ENCODE measurements at regions not wholly inside any gene's neighbourhood (a gene's known extent, or its start where the extent isn't known, plus 50 kb on each side); places are given as distances from the start of the nearest gene placed in this dataset.

- TF ChIP-seq CEBPB (IDR thresholded peaks at IDR 0.05; ENCODE audit: low read depth, low read length) (no peak), BHLHE40 (IDR thresholded peaks at IDR 0.05; ENCODE audit: low read depth, low read length) (no peak), RAD21 (IDR thresholded peaks at IDR 0.05; ENCODE audit: low read length) (no peak), FOS (IDR thresholded peaks at IDR 0.05; ENCODE audit: low read depth, low read length) (no peak), MAFK (IDR thresholded peaks at IDR 0.05; ENCODE audit: low read depth, low read length) (no peak), RCOR1 (IDR thresholded peaks at IDR 0.05; ENCODE audit: insufficient replicate concordance, low read length) (no peak), MAZ (IDR thresholded peaks at IDR 0.05; ENCODE audit: borderline replicate concordance, low read depth, low read length) (no peak), MXI1 (IDR thresholded peaks at IDR 0.05; ENCODE audit: borderline replicate concordance, low read depth, low read length) (no peak)
- TF ChIP-seq, protein P1, sequence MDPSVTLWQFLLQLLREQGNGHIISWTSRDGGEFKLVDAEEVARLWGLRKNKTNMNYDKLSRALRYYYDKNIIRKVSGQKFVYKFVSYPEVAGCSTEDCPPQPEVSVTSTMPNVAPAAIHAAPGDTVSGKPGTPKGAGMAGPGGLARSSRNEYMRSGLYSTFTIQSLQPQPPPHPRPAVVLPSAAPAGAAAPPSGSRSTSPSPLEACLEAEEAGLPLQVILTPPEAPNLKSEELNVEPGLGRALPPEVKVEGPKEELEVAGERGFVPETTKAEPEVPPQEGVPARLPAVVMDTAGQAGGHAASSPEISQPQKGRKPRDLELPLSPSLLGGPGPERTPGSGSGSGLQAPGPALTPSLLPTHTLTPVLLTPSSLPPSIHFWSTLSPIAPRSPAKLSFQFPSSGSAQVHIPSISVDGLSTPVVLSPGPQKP (IDR thresholded peaks at IDR 0.05; ENCODE audit: borderline replicate concordance, low read depth, low read length): no peak
- TF ChIP-seq, protein P2, sequence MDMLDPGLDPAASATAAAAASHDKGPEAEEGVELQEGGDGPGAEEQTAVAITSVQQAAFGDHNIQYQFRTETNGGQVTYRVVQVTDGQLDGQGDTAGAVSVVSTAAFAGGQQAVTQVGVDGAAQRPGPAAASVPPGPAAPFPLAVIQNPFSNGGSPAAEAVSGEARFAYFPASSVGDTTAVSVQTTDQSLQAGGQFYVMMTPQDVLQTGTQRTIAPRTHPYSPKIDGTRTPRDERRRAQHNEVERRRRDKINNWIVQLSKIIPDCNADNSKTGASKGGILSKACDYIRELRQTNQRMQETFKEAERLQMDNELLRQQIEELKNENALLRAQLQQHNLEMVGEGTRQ (IDR thresholded peaks at IDR 0.05; ENCODE audit: low read depth, low read length): no peak
- TF ChIP-seq, protein P3, sequence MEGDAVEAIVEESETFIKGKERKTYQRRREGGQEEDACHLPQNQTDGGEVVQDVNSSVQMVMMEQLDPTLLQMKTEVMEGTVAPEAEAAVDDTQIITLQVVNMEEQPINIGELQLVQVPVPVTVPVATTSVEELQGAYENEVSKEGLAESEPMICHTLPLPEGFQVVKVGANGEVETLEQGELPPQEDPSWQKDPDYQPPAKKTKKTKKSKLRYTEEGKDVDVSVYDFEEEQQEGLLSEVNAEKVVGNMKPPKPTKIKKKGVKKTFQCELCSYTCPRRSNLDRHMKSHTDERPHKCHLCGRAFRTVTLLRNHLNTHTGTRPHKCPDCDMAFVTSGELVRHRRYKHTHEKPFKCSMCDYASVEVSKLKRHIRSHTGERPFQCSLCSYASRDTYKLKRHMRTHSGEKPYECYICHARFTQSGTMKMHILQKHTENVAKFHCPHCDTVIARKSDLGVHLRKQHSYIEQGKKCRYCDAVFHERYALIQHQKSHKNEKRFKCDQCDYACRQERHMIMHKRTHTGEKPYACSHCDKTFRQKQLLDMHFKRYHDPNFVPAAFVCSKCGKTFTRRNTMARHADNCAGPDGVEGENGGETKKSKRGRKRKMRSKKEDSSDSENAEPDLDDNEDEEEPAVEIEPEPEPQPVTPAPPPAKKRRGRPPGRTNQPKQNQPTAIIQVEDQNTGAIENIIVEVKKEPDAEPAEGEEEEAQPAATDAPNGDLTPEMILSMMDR (conservative IDR thresholded peaks at IDR 0.05; ENCODE audit: low read depth, low read length): no peak
These were observed 181.2 kb upstream of the CIBAR2 start for GRCh38 chr16:85293458-85293857.

All from IMR-90 (cell line).